OCI-LY7 (cell line): ENCODE measurements at regions not wholly inside any gene's neighbourhood (a gene's known extent, or its start where the extent isn't known, plus 50 kb on each side); places are given as distances from the start of the nearest gene placed in this dataset.

Experiments
- EZH2phosphoT487 ChIP-seq: fragments of 200-600 bp; sonication (generic); IDR thresholded peaks from 2 replicates; pipeline ENCODE4 v1.6.1; 2018; ENCODE audit warnings: low read depth, borderline replicate concordance, mild to moderate bottlenecking, mixed run types, antibody characterized with exemption, low read length, moderate library complexity, mixed read lengths
- TF ChIP-seq, protein P1 (sequence below): fragments of 200-600 bp; sonication (generic); conservative IDR thresholded peaks from 2 replicates; pipeline ENCODE4 v1.5.1; 2014; ENCODE audit warnings: mild to moderate bottlenecking, antibody characterized with exemption, low read length, moderate library complexity, mixed read lengths

DNA sequence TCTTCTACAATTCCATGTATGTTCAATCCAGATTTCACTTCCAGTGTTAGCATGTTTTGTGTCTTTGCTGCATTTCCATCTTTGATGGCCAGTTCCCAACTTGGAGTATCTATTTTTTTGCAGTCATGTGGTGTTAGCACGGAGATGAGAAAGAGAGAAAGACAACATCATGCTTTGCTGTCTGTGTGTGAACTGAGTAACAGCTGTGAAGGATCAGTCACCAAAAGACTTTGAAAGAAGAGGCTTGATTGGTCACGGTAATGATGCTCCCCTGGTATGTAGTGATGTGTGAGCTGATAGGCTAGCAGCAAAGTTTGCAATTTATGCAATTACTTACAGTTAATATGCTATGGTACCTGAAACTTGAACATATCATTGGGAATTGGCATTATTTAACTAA lies 731.3 kb upstream of the NRSN1 start:
- TF ChIP-seq, protein P1, sequence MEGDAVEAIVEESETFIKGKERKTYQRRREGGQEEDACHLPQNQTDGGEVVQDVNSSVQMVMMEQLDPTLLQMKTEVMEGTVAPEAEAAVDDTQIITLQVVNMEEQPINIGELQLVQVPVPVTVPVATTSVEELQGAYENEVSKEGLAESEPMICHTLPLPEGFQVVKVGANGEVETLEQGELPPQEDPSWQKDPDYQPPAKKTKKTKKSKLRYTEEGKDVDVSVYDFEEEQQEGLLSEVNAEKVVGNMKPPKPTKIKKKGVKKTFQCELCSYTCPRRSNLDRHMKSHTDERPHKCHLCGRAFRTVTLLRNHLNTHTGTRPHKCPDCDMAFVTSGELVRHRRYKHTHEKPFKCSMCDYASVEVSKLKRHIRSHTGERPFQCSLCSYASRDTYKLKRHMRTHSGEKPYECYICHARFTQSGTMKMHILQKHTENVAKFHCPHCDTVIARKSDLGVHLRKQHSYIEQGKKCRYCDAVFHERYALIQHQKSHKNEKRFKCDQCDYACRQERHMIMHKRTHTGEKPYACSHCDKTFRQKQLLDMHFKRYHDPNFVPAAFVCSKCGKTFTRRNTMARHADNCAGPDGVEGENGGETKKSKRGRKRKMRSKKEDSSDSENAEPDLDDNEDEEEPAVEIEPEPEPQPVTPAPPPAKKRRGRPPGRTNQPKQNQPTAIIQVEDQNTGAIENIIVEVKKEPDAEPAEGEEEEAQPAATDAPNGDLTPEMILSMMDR = no peak
- no peak for TF ChIP-seq EZH2phosphoT487
